Activated naive CD4-positive, alpha-beta T cell treated with anti-CD3 and anti-CD28 coated beads, Interleukin-2, amount 50 U/mL, for 72 hours (primary cell): ENCODE measurements at regions not wholly inside any gene's neighbourhood (a gene's known extent, or its start where the extent isn't known, plus 50 kb on each side); places are given as distances from the start of the nearest gene placed in this dataset.

ENCODE experiments used
- ATAC-seq, 2 donors: fragments of 150-1000 bp; cut with Tn5 transposase; 2 replicates each; pipeline ENCODE4 v1.10.0; 2021; ENCODE audit warnings: mild to moderate bottlenecking in 2 of 2, moderate library complexity in 2 of 2
- DNase-seq, 2 donors: peaks; one replicate each; pipeline ENCODE4 v3.0.0; 2021 to 2022; ENCODE audit warnings: low spot score in 2 of 2
- H3K27ac Mint-ChIP-seq, 2 donors: one replicate each; pipeline ENCODE4 v1.8.0; 2022; ENCODE audit warnings: mild to moderate bottlenecking in 2 of 2, mixed read lengths in 2 of 2
- H3K36me3 Mint-ChIP-seq, 2 donors: one replicate each; pipeline ENCODE4 v1.8.0; 2022; ENCODE audit warnings: mixed read lengths in 2 of 2
- H3K9me3 Mint-ChIP-seq, 2 donors: one replicate each; pipeline ENCODE4 v1.8.0; 2022; ENCODE audit warnings: mixed read lengths in 2 of 2

DNA sequence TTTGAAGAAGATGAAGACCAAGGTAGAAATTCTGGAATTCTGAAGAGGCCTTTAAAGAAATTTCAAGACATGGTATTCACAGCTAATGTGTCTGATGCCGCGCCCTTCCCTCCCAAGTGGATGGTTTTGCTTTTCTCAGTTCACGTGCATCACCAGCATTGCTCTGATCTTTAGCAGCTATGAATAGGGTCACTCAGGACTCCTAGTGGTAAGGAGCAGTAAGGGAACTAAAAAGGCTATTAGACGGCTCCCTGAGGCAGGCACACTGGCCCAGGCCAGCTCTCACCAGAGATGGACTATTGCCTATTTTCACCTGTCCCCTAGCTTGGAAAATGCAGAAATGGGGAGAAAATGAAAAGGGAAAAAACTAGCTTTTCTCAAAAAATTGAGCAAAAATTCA is 447.5 kb upstream of the RASGEF1B start:
- Mint-ChIP-seq H3K36me3 (no peaks in the 10 kb centered on the region), H3K27ac (no peak overlapping the region), H3K9me3 (no peaks in the 10 kb centered on the region)
- no peak for DNase-seq
- no peak for ATAC-seq

DNA sequence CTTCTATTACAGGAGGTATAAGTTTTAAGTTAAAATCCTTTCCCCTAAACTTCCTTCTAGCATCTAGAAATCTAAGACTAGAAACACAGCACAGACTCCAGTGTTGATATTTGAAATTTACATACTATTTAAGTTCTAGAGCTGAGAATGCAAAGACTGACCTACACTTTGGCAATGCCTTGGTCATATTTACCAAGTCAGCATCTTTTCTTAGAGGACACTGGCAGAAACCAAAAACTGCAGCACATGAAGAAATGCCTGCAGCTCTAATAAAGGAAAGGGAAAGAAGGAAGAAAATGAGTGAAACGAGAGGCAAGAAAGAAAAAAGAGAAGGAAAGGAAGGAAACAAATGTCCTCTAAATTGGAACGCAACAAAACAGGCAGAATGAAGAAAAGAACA is 443.7 kb upstream of the RASGEF1B start:
- Mint-ChIP-seq H3K9me3 (no peaks in the 10 kb centered on the region), H3K27ac (no peak overlapping the region), H3K36me3 (no peaks in the 10 kb centered on the region)
- no peak for DNase-seq
- no peak for ATAC-seq

DNA sequence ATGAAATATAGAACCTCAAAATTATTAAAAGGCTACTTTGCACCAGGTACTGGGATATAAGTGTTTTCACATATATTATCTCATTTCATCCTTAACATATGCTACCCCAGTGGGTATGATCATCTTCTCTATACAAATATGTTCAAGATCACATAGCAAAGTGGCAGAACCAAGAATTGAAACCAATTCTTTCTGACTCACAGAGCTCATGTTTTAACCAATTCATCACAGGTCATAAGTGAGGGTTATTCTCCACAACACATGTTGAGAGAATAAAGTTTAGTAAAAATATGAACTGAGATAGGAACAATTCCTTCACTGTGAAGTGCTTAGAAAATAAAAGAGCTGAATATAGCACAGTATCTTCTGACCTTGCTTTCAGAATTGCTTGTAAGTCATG is 442.9 kb upstream of the RASGEF1B start:
- DNase-seq (no peak), ATAC-seq (peak in 1 of 2 donors; percentile 90)
- Mint-ChIP-seq H3K9me3 (no peaks in the 10 kb centered on the region), H3K27ac (no peak overlapping the region), H3K36me3 (no peaks in the 10 kb centered on the region)

- Mint-ChIP-seq H3K27ac (no peak overlapping the region), H3K9me3 (no peaks in the 10 kb centered on the region), H3K36me3 (no peaks in the 10 kb centered on the region)
- DNase-seq: peak in 1 of 2 donors; percentile 71
- peak in 1 of 2 donors; percentile 53 for ATAC-seq
These were observed 441.7 kb upstream of the RASGEF1B start for GRCh38 chr4:81913427-81913879.

DNA sequence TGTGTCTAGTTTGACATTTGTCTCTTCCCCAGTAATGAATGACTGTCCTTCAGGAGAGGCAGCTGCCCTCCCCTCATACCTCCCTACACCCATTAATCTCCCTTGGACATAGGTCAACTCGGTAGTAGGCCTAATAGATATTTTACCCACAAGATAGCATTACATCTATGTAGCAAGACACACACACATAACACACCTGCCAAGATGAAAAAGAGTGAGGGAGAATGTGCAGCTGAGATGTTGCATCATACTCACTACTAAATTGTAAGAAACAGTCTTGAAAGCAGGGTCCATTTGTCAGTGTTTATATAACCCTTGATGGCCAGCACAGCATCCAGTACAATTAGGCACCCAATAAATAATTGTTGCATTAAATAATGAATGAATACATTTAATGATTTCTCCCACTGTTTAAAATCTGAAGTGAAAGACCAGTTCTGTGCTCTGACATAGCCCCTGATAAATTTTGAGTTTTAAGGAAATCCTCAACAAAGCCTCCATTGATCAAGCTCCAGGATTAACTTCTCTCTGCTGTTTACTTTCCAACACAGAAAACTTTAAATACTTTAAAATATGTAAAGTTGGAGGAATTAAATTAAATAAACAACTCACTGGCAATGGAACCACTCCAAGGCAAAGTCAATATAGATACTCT is 440.8 kb upstream of the RASGEF1B start:
- ATAC-seq: no peak
- Mint-ChIP-seq H3K36me3 (no peaks in the 10 kb centered on the region), H3K9me3 (no peaks in the 10 kb centered on the region), H3K27ac (no peak overlapping the region)
- DNase-seq: no peak

- no peaks in the 10 kb centered on the region for H3K36me3 Mint-ChIP-seq
- DNase-seq (no peak), ATAC-seq (no peak)
- no peak overlapping the region for H3K27ac Mint-ChIP-seq
- no peaks in the 10 kb centered on the region for H3K9me3 Mint-ChIP-seq
These were observed 435.2 kb upstream of the RASGEF1B start for GRCh38 chr4:81906905-81907304.

DNA sequence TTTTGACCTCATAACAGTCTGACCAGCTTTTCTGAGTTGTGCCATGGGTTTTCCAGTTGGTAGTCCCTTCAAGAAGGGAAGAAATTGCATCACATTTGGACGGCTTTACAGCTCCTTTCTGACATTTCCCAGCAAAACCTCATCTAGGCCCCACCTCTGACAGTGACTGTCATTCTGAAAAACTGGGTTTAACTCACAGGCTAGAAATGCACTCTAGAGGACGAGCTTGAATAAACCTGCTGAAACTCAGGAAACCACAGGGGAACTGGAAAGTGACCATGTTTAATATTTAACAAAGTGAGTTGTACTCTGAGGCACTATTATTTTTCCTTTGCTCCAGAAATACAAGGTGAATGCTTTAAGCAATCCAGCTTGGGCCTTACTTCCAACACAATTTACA is 434.3 kb upstream of the RASGEF1B start:
- Mint-ChIP-seq H3K36me3 (no peaks in the 10 kb centered on the region), H3K9me3 (no peaks in the 10 kb centered on the region), H3K27ac (no peak overlapping the region)
- ATAC-seq (peak in 1 of 2 donors; percentile 90), DNase-seq (no peak)

DNA sequence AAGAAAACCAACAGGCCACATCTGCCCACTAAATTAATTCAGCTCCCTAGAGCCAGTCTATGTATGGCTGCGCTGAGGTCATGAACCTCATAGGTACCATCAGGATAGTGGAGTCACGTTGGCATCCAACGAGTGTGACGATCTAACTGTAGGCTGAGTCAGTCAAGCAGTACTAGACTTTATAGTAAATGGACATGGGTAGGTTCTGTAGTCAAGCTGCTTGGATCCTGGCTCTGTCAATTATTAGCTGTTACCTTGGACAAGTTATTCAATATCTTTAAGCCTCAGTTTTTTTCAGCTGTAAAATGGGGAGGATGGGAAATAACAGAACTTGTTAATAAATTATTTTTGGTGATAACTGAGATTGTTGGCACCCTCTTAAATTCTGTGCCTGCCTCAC is 432.4 kb upstream of the RASGEF1B start:
- DNase-seq: no peak
- ATAC-seq: no peak
- Mint-ChIP-seq H3K27ac (no peak overlapping the region), H3K9me3 (no peaks in the 10 kb centered on the region), H3K36me3 (no peaks in the 10 kb centered on the region)

DNA sequence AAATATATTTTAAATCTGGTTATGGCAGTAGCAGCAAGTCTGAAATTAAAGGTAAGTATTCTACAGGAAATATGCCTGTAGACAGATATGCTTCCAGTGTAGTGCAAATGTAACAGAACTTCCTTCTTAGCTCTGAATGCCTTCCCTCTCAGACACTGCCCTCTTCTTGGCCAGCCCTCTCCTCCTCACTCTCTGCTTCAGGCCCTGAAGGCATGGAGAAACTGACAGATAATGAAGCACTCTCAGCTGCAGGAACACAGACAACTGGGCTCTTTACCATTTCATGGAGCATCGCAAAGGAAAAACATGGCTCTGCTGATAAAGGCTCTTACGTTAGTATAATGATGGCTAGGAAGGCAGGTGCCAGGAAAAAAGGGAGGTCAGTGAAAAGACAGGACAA is 431.5 kb upstream of the RASGEF1B start:
- ATAC-seq (no peak), DNase-seq (no peak)
- H3K9me3 Mint-ChIP-seq: no peaks in the 10 kb centered on the region
- no peak overlapping the region for H3K27ac Mint-ChIP-seq
- H3K36me3 Mint-ChIP-seq: no peaks in the 10 kb centered on the region

DNA sequence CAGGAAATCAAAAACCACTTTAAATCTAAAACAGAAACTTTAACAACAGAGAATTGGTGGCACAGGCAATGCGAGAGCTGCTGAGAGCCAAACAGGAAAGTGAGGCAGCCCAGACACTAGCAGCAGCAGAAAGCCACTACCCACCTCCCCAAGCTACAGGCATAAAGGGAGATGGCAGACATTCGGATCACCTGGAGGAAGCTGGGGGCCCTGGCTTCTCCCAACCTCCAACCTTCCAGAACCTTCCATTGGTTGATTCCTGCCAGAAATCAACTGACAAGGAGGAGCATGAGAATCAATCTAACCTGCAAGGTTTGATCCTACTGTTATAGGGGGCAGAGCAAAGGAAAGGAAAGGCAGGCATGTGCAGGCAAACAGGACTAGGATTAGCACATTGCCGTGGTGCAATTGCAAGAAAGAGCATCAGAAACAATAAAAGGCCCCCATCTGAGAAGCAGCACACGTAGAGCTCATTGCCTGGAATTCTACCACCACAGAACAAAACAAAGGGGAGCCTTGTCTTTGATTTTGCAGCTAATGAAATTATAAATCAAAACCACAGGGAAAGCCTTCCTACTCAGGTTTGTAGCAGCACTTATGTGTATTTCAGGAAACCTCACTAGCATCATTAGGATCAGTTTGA is 427.3 kb upstream of the RASGEF1B start:
- Mint-ChIP-seq H3K9me3 (no peaks in the 10 kb centered on the region), H3K27ac (no peak overlapping the region), H3K36me3 (no peaks in the 10 kb centered on the region)
- DNase-seq: no peak
- ATAC-seq: peak in 1 of 2 donors; percentile 40

- H3K9me3 Mint-ChIP-seq: no peaks in the 10 kb centered on the region
- no peak for DNase-seq
- ATAC-seq: no peak
These were observed 425.2 kb upstream of the RASGEF1B start for GRCh38 chr4:81896936-81897335.

GRCh38 chr4:81891005-81891996 is 419.6 kb upstream of the RASGEF1B start:
- Mint-ChIP-seq H3K36me3 (no peaks in the 10 kb centered on the region), H3K9me3 (no peaks in the 10 kb centered on the region), H3K27ac (no peak overlapping the region)
- no peak for ATAC-seq
- no peak for DNase-seq

More at GRCh38 chr4:81896936-81897335, 425.2 kb upstream of the RASGEF1B start:
- Mint-ChIP-seq H3K36me3 (no peaks in the 10 kb centered on the region), H3K27ac (no peak overlapping the region)

GRCh38 chr4:81884986-81885385 is 413.3 kb upstream of the RASGEF1B start:
- no peaks in the 10 kb centered on the region for H3K36me3 Mint-ChIP-seq
- no peak overlapping the region for H3K27ac Mint-ChIP-seq
- ATAC-seq: no peak

DNA sequence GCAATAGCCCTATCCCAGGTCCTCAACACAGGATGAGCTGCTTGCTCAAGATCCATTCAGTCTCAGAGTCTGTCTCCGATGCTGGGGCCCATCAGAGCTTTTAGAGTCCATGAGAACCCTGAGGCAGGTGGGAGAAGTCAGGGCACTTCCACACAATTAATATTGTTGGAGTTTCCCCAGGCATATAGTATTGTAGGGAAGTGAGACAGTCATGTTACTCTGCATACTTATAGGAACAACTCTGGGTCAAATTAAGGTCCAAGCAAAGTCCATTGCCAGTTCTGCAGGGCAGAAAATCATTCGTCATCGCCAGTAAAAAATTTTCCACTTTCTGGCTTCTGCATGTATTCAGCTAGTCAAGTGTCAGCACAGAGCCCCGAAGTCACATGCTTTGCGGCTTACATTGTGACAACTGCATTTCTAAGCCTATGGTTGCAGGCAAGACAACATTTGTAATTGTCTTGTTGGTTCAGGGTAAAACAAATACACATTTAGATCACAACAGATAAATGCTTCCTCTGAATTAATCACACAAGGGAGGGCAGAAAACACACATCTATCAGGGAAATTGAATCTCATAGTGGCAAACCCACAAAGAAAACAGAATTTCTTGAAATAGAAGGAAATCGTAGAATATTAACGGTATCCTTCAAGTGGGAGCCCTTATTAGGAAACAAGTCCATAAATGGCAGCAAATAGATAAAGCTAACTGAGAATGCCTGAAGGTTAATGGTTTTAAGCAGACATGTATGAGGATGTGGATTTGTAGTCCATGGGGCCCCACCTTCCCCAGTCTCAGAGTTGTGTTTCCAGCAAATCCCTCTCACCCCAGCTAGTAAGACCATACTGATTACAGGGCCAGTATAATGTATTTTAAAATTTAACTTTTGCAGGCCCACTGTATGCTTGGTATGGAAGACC is 412.1 kb upstream of the RASGEF1B start:
- Mint-ChIP-seq H3K27ac (no peak overlapping the region), H3K36me3 (no peaks in the 10 kb centered on the region), H3K9me3 (peaks cover 0 to 5% of the 10 kb centered on the region in 2 donors)
- ATAC-seq (no peak), DNase-seq (no peak)

More at GRCh38 chr4:81884986-81885385, 413.3 kb upstream of the RASGEF1B start:
- peaks cover 0 to 5% of the 10 kb centered on the region in 2 donors for H3K9me3 Mint-ChIP-seq
- DNase-seq: no peak

DNA sequence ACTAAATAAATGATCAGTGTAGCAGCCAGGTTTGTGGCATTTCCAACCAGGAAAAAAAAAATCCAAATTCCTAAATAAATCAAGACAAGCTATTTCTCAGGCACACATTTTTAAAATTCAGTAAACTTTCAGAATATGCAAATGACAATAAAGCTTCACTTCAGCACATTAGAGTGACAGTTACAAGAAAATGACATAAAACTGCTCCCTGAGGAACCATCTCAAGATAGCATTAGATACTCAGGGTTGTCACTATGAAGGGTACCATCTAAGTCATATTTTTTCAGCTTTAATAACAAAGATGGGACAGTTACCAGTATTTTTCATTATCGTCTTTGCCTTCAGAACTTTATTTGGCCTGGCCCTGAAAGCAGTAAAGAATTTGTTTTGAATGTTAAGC is 411.3 kb upstream of the RASGEF1B start:
- ATAC-seq (no peak), DNase-seq (no peak)
- Mint-ChIP-seq H3K9me3 (peaks cover 0 to 5% of the 10 kb centered on the region in 2 donors), H3K36me3 (no peaks in the 10 kb centered on the region), H3K27ac (peak overlapping the region in 1 of 2 donors; percentile 9)
